ENCODE measurements at regions not wholly inside any gene's neighbourhood (a gene's known extent, or its start where the extent isn't known, plus 50 kb on each side); places are given as distances from the start of the nearest gene placed in this dataset.
"Not testable (repeated sequence)": the region's sequence is repeated elsewhere in the genome, so short reads cannot be mapped to it uniquely, and the experiment has no call there.

- ATAC-seq: no peak
Observed at GRCh38 chr4:83771113-83771705, 235.3 kb downstream of the GPAT3 start.

- ATAC-seq: no peak
Observed at GRCh38 chr4:83768146-83768545, 232.2 kb downstream of the GPAT3 start.

GRCh38 chr4:83767067-83767466, 231.2 kb downstream of the GPAT3 start:
- ATAC-seq: no peak

GRCh38 chr4:83759611-83760010, 223.7 kb downstream of the GPAT3 start:
- no peak for ATAC-seq

- no peak for ATAC-seq
Observed at GRCh38 chr4:83758285-83758684, 222.4 kb downstream of the GPAT3 start.

GRCh38 chr4:83757121-83757621, 221.3 kb downstream of the GPAT3 start:
- no peak for ATAC-seq

GRCh38 chr4:83753260-83753659, 217.4 kb downstream of the GPAT3 start:
- no peak for ATAC-seq

GRCh38 chr4:83751336-83751949, 215.5 kb downstream of the GPAT3 start:
- peak; percentile 41 for ATAC-seq

GRCh38 chr4:83748711-83749110, 212.8 kb downstream of the GPAT3 start:
- no peak for ATAC-seq

GRCh38 chr4:83738895-83739294, 203.0 kb downstream of the GPAT3 start:
- ATAC-seq: no peak

- no peak for ATAC-seq
Observed at GRCh38 chr4:83734576-83734975, 198.7 kb downstream of the GPAT3 start.

GRCh38 chr4:83732114-83732635, 196.3 kb downstream of the GPAT3 start:
- no peak for ATAC-seq

GRCh38 chr4:83731609-83732008, 195.7 kb downstream of the GPAT3 start:
- ATAC-seq: no peak

GRCh38 chr4:83730958-83731357, 195.1 kb downstream of the GPAT3 start:
- not testable (repeated sequence) for ATAC-seq

GRCh38 chr4:83728191-83728590, 192.3 kb downstream of the GPAT3 start:
- no peak for ATAC-seq

GRCh38 chr4:83725336-83726085, 189.6 kb downstream of the GPAT3 start:
- ATAC-seq: no peak

GRCh38 chr4:83724485-83725335, 188.8 kb downstream of the GPAT3 start:
- ATAC-seq: no peak

GRCh38 chr4:83723609-83724008, 187.7 kb downstream of the GPAT3 start:
- ATAC-seq: no peak

GRCh38 chr4:83722730-83723269, 186.9 kb downstream of the GPAT3 start:
- ATAC-seq: no peak

- no peak for ATAC-seq
Observed at GRCh38 chr4:83716874-83717273, 181.0 kb downstream of the GPAT3 start.

- ATAC-seq: no peak
Observed at GRCh38 chr4:83712890-83713289, 177.0 kb downstream of the GPAT3 start.

GRCh38 chr4:83709627-83710026, 173.7 kb downstream of the GPAT3 start:
- no peak for ATAC-seq
